Fibroblast of lung (primary cell): ENCODE measurements at regions not wholly inside any gene's neighbourhood (a gene's known extent, or its start where the extent isn't known, plus 50 kb on each side); places are given as distances from the start of the nearest gene placed in this dataset.

ENCODE experiments used
- EZH2 ChIP-seq: IDR thresholded peaks from 2 replicates; pipeline ENCODE4 v1.5.1; 2012; ENCODE audit warnings: low read length, control low read depth, mild to moderate bottlenecking; ENCODE audit errors: missing control alignments
- TF ChIP-seq, protein P1 (sequence below), 2 donors: IDR thresholded peaks in 1 of 2; conservative IDR thresholded peaks in 1 of 2; 1 replicate in 1 of 2; 2 replicates in 1 of 2; pipeline ENCODE4 v1.5.1; 2011 to 2012; ENCODE audit warnings: low read length in 2 of 2, control low read depth in 1 of 2, inconsistent platforms in 1 of 2, low read depth in 1 of 2, mild to moderate bottlenecking in 1 of 2

DNA sequence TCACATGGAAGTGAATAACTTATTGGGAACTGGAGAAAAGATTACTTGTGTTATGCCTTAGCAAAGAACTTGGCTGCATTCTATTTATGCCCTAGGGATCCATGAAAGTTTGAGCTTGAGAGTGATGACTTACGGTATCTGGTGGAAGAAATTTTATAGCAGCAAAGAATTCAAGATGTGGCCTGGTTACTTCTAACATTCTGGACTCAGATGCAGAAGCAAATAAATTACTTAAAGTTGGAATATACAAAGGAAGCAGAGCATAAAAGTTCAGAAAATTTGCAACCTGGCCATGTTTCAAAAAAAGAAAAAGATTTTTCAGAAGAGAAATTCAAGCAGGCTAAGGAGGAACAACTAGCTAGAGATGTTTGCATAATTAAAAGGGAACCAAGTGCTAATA lies 252.3 kb upstream of the WDFY3 start:
- TF ChIP-seq, protein P1, sequence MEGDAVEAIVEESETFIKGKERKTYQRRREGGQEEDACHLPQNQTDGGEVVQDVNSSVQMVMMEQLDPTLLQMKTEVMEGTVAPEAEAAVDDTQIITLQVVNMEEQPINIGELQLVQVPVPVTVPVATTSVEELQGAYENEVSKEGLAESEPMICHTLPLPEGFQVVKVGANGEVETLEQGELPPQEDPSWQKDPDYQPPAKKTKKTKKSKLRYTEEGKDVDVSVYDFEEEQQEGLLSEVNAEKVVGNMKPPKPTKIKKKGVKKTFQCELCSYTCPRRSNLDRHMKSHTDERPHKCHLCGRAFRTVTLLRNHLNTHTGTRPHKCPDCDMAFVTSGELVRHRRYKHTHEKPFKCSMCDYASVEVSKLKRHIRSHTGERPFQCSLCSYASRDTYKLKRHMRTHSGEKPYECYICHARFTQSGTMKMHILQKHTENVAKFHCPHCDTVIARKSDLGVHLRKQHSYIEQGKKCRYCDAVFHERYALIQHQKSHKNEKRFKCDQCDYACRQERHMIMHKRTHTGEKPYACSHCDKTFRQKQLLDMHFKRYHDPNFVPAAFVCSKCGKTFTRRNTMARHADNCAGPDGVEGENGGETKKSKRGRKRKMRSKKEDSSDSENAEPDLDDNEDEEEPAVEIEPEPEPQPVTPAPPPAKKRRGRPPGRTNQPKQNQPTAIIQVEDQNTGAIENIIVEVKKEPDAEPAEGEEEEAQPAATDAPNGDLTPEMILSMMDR (conservative IDR thresholded peaks at IDR 0.05 in 1 of 2, IDR thresholded peaks at IDR 0.05 in 1 of 2; ENCODE audit: low read depth in 1 of 2, low read length in 2 of 2): no peak
- no peak for TF ChIP-seq EZH2
